GM10266 (cell line): ENCODE measurements at regions not wholly inside any gene's neighbourhood (a gene's known extent, or its start where the extent isn't known, plus 50 kb on each side); places are given as distances from the start of the nearest gene placed in this dataset.

Experiments used
- DNase-seq: peaks from one replicate; pipeline ENCODE4 v3.0.0; 2012; ENCODE audit errors: extremely low spot score
- TF ChIP-seq, protein P1 (sequence below): IDR thresholded peaks from 2 replicates; pipeline ENCODE4 v1.5.1; 2012; ENCODE audit warnings: mild to moderate bottlenecking, low read depth; ENCODE audit not compliant: control insufficient read depth, insufficient read depth; ENCODE audit errors: missing control alignments

DNA sequence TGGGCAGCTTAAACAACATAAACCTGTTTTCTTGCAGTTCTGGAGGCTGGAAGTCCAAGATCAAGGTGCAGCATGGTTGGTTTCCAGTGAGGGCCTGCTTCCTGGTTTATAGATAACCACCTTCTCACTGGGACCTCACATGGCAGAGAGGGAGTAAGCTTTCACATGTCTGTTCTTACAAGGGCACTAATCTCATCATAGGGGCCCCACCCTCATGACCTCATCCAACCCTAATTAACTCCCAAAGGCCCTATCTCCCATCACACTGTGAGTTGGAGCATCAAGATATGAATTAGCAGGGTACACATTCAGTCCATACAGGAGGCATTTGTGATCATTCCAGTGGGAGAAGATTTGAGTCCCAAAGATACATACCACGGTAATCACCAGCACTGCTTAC is 50.5 kb upstream of the GRIN2A start:
- TF ChIP-seq, protein P1, sequence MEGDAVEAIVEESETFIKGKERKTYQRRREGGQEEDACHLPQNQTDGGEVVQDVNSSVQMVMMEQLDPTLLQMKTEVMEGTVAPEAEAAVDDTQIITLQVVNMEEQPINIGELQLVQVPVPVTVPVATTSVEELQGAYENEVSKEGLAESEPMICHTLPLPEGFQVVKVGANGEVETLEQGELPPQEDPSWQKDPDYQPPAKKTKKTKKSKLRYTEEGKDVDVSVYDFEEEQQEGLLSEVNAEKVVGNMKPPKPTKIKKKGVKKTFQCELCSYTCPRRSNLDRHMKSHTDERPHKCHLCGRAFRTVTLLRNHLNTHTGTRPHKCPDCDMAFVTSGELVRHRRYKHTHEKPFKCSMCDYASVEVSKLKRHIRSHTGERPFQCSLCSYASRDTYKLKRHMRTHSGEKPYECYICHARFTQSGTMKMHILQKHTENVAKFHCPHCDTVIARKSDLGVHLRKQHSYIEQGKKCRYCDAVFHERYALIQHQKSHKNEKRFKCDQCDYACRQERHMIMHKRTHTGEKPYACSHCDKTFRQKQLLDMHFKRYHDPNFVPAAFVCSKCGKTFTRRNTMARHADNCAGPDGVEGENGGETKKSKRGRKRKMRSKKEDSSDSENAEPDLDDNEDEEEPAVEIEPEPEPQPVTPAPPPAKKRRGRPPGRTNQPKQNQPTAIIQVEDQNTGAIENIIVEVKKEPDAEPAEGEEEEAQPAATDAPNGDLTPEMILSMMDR = no peak
- no peak for DNase-seq

DNA sequence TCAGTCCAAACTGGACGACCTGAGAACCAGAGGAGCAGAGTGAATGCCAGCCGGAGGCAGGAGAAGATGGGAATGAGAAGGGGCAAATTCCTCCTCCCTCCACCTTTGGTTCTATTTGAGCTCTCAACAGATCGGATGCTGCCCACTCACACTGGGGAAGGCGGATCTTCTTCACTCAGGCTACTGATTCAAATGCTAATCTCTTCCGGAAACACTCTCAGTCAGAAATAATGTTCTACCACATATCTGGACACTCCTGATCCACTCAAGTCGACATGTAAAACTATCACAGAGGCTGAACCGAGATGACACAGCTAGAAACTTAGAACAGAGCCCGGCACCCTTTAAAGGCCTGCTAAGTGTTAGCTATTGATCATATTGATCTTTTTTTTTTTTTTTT is 57.4 kb upstream of the GRIN2A start:
- TF ChIP-seq, protein P1 = no peak
- no peak for DNase-seq

DNA sequence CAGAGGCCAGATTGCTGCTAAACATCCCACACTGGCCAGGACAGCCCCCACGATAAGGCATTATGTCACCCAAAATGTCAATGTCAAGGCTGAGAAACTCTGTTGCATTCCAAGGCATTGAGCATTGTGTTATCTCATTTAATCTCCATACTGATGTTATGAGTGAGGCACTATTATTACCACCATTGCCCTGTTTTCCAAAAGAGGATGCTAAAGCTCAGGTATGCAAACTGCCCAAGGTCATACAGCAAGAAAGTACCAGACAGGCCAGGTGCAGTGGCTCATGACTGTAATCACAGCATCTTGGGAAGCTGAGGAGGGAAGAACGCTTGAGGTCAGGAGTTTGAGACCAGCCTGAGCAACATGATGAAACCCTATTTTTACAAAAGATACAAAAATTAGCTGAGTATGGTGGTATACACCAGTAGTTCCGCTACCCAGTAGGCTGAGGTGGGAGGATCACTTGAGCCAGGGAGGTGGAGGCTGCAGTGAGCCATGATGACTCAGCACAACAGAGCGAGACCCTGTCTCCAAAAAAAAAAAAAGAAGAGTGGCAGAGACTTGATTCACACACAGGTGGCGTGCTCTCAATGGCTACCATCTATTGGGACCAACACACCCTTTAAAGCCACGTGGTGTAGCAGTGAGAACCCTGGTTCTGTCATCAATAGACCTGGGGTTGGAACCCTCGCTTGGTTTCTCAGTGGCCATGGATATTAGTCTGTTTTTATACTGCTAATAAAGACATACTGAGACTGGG is 58.8 kb upstream of the GRIN2A start:
- no peak for DNase-seq
- TF ChIP-seq, protein P1 = no peak

DNA sequence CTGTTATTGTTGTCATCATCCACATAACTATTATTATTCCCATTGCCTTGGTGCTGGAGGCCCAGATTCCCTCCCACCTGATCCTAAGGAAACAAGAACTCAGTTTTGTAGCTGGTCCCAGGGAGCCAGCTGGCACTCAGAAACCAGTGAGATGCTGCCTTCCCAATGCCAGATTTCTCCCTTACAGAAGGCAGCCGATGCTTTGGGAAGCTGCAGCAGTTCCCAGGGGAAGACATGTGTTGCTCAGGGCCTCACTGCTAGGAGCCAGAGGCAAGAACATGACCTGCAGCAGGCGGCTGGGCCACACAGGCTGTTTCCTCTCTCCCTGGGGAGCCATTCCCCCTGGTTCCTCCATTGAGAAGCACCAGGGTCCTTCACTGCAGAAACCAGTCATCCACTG is 59.9 kb upstream of the GRIN2A start:
- no peak for DNase-seq
- TF ChIP-seq, protein P1 = no peak

GRCh38 chr16:10242916-10243315 is 60.7 kb upstream of the GRIN2A start:
- DNase-seq = no peak
- TF ChIP-seq, protein P1 = no peak

- TF ChIP-seq, protein P1 = no peak
- DNase-seq = no peak
Observed at GRCh38 chr16:10245002-10245401, 62.8 kb upstream of the GRIN2A start.

DNA sequence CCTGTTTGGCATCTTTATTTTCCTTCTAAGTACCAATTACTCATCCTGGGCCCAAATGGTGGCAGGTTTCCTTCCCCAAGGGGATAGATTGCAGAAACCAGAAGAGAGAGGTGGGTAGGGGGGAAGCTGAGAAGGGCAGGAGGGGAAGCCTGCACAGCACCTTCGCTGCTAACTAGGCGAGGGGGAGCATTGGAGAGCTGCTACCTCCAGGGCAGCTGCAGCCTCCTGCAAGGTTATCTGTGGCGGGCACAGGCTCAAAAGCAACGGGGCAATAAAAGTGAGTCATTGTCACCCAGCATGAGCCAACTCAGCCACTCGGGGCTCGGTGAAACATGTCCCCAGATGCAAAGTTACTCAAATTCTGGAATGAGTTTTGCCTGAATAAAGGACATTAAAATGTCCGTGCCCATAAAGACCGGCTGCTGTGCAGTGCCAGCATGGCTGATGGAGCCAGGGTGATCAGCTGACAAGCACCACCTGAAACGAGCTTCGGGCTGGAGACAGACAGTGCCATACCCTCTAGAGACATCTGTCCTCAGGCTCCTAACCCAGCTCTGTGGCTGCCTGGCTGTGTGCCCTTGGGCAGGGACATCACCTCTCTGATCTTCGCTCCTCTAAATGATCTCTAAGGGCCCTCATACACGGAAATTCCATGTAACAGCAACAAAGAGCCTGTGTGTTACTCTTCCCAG is 68.1 kb upstream of the GRIN2A start:
- TF ChIP-seq, protein P1 = no peak
- no peak for DNase-seq
